CD4-positive, alpha-beta T cell treated with Interleukin-4 for 4 hours (primary cell): ENCODE measurements at regions not wholly inside any gene's neighbourhood (a gene's known extent, or its start where the extent isn't known, plus 50 kb on each side); places are given as distances from the start of the nearest gene placed in this dataset.
"Not testable (repeated sequence)": the region's sequence is repeated elsewhere in the genome, so short reads cannot be mapped to it uniquely, and the experiment has no call there.

Experiments
- DNase-seq: peaks from one replicate; pipeline ENCODE4 v3.0.0-alpha.2; 2020

DNA sequence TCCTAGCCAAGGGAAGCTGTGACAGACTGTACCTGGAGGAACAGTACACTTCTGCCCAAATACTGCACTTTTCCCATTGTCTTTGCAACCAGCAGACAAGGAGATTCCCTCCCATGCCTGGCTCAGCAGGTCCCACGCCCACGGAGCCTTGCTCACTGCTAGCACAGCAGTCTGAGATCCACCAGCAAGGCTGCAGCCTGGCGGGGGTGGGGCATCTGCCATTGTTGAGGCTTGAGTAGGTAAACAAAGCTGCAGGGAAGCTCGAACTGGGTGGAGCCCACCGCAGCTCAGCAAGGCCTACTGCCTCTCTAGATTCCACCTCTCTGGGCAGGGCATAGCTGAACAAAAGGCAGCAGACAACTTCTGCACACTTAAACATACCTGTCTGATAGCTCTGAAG, 268.9 kb downstream of the OSR1 start:
- DNase-seq, result not testable (repeated sequence)

DNA sequence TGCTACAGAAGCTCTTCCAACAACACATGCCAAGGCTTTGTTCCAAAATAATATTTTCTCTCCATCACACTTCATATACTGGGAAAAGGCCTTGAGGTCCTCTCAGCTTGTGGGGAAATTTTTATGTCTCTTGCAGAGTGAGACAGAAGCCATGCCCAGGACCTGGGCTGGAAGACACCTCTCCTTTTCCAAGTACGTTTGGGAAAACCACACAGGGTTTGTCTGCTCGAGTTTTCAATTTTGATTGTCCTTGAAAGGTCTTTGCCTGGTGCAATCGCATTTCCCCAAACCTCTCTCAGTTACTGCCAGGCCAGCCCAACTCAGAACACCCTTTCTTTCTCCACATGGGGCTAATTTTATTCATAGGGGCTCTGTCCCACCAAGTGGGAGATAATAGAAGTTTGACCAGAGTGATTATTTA, 272.2 kb downstream of the OSR1 start:
- DNase-seq, result no peak

DNA sequence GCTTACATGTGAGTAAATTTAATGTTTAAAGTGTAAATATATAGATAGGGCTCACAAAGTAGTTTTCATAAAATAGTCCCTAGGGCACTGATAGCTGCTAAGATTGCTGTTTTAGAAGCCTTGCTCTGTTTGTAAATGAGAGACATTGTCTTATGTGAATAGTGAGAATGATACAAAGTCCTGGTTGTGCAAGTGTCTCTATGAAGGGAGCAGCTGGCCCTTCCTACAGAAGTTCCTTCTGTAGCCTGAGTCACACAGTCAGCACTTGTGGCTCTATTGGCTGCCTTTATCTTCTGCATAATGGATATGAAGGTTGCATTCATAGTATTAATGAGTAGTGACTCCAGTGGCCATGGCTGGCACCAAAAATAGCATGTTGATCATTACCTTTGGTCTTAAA, 279.7 kb downstream of the OSR1 start:
- DNase-seq, result no peak

DNA sequence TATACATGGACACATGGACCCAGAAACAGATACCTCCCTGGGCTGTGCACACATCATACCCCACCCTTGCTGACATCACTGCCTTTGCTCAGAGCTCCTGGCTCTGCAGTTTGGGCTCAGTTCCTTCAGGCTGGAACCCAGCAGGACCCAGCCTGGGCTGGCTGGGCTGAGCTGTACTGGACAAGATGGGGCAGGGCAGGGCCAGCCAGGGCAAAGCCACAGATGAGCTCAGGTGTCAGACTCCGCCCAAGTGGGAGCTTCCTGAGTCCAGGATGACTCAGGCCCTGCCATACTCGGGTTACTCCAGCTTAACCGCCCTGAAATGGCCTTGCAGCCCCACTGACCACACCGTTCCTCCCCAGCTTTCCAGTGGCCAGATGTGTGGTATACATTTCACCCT, 284.9 kb downstream of the OSR1 start:
- DNase-seq, result no peak

DNA sequence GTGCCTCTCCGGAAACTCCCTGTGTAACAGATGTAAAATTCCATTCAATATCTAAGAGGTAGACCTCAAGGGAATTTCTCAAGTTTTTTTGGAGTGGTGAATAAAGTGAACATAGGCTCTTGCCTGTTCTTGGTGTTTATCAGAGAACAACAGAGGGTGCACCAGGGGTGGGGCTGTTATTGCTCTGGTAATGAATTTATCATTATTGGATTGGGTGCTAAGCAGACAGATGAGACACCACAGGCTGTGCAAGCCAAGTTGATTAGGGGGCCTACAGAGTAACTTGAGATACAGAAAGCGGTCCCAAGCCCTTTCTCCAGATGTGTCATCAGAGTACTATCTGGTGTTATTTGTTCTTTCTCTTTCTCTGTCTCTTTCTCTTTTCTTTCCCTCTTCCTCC, 286.3 kb downstream of the OSR1 start:
- DNase-seq, result no peak

DNA sequence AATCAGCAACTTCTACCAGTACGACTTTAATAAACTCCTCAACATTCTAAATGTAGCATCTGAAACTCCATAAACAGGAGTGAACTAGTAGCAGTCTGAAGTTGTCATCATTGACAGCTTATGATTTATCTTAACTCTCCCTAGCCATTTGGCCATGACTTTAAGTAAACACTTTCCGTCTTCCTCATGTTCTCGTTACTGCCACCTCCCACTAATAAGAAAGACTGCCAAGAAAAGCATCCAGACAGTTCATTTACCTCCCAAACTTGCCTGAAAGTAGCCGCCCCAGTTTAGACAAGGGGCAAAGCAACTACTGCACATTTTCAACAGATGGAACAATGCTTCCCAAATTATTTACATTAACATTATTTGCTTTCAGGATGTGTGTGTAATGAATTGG, 287.5 kb downstream of the OSR1 start:
- no peak for DNase-seq

DNA sequence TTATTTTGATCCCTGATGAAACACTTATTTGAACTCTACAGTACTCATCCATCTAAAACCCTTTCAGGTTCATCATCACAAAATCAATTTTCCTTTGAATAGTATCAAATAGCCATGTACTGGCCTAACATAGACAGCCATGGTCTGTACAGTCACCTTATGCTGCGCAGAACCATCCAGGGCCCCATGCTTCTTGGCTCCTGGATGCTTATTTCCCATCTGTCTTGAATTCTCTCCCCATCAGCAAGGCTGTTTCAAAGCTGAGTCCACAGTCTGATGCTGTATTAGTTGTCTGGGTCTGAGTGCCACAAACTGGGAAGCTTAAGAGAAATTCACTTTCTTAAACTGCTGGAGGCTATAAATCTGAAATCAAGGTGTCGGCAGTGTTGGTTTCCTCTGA, 290.2 kb downstream of the OSR1 start:
- no peak for DNase-seq

DNA sequence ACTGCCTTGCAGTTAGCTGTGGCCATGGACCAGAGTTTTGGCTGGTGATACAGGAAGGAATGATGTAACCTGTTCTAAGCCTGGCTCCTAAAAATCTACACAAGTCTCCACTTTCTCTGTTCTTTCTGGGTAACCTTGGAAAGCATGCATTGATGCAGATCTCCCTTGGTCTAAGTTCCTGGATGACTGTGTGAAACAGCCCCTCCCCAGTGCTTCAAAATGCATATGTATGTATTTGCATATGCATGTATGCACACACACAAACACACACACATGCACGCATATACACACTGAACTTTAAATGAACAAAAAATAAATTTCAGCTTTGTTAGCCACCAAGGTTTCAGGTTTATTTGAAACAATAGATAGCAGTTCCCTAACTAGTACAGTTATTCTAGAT, 296.1 kb downstream of the OSR1 start:
- no peak for DNase-seq

DNA sequence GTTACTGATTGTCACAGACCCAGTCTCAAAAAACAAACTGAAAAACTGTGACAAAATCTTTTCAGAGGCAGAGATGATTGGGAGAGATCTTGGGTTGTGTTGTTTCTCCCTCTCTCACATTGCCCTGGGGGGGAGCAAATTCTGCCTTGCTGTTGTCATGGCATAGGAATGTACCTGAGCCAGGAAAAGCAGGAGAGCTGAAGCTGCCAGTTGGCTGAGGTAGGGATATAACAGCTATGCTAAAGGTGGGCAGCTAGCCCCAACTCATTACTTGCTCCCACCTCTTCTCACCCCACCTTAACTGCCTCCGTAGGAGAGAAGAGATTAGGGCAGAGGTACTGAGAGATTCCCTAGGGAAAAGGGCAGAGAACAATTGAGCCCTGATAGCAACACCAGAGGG, 299.3 kb downstream of the OSR1 start:
- no peak for DNase-seq

DNA sequence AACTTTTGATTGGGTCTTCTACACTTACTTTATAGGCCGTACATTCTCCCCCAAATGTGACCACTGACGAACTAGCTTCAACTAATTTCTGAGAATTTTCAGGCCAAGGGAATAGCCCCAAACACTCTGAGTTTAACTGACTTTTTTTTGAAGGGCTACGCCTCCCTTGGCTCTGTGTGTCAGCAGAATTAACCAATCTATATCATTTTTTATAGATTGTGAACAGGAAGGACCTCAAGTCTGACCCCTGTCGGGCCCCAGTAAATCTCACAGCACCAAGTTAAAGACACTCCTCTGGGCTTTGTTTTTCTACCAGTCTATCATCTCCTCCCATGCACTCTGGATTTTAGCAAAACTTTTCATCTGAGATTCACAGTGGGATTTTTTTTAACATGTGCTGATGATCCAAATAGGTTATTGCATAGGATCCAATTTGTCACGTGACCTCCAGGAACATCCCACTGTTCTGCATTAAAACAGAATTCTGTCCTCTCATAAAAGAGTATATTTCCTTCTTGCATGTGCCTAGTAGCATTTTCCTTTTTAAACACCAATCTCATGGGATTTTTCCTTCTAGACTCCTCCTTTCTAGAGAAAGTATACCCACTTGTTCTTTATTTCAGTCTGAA, 307.1 kb downstream of the OSR1 start:
- DNase-seq, result no peak

DNA sequence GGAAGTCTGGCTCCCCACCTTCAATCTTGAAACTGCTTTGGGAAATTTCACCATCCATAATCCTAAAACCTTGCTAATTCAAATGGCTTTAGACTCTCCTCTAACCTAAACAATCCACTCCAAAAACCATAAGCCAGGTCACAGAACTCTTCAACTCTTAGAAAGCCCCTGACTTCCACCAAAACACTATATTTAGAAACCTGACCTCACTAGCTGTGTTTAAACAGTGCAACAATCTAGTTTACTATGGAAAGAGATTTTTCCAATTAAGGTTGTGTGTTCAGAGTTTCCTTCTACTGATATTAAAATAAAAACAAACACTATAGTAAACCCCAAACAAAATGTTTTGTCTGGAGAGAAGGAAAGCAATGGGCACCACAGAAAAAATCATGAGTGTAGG, 308.1 kb downstream of the OSR1 start:
- no peak for DNase-seq

DNA sequence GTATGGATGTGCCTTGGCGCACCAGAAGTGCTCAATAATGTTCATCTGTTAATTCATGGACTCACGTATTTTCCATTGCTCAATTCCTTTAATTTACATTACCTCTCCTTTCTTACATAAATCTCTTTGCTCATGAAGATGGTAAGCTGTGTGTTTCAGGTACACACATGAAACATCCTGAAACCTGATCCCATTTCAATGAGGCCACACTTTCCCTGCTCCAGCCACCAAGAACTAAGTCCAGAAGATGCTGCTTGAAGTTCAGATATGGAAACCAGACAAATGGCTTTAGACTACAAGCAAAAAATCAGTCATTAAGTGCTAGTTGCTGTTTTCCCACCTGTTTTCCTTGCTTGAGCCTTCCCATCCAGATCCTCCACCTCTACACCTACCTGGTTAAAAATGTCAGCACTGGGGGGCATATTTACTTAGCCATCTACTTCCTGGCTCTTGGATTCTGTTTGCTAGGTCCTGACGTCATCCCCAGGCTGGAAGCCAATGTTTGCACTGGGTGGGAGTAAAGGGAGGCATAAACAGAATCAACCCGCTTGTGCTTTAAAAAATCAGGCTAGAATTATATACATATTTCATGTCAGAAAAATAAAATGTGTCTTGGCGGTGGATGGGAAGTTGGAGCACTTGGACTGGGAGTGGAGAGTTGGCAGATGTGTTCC, 309.7 kb downstream of the OSR1 start:
- DNase-seq, result no peak

DNA sequence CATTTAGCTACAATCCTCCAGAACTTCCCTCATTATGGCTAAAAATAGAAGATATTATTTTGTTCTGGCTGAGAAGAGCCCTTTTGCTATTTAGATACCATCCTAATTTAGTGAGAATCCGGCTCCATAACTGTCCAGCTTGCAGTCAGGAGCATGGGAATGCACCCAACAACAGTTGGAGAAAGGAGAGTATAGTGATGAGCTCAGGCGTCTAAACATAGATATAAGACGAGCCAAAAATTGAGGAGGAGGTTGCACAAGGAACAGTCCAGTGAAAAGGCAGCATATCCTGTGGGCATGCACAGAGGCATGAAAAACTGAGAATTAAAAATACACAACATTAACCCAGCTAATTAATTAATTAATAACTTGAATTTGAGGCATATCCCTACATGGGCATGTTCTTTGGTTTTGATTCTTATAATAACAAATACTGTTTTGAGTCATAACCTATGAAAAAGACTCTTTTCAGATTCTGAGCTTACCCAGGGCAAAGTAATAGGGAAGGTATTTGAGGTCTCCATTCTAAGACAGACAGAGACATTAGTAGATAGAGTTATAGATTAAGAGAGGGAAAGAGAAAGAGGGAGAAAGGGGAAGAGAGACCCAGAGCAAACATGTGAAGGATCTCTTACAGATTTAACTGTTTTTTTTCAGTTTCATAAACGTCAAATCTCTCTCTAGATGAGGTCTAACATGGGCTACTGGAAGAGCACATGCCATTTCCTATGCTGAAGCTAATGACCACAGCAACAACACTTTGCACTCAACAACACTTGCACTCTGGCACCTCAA, 311.2 kb downstream of the OSR1 start:
- DNase-seq, result no peak

DNA sequence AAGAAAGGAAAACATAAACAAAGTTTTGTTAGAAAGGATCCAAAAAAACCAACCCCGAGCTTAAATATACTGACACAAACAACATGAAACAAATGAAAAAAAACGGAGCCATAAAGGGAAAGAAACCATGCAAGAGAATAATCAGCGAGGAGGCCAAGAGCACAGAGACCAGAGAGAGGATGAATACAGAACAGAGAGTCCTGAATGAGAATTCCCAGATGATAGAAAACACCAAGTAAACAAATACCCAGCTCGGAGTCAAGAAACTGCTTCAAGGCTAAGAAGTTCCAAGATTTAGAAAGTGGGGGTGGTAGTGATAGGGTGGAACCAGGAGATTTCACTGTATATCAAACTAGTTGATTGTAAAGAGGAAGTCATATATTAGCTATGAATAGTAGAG, 313.3 kb downstream of the OSR1 start:
- no peak for DNase-seq

DNA sequence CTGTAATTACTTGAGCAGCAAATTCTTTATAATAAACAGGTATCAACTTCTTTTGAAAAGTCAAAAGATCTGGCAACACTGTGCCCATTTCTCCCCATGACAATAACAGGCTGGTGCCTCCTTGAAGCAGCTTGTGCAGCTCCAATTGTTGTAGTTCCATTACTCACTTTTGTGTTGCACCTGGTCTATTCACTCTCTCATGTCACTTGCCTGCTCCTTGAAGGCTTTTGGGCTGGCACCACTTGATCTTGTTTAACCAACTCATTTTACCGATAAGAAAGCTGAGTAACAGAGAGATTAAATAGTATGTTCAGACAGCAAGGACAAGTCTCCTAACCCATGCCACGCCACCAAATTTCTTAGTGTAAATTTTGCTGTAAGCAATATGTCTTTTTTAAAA, 314.5 kb downstream of the OSR1 start:
- no peak for DNase-seq

DNA sequence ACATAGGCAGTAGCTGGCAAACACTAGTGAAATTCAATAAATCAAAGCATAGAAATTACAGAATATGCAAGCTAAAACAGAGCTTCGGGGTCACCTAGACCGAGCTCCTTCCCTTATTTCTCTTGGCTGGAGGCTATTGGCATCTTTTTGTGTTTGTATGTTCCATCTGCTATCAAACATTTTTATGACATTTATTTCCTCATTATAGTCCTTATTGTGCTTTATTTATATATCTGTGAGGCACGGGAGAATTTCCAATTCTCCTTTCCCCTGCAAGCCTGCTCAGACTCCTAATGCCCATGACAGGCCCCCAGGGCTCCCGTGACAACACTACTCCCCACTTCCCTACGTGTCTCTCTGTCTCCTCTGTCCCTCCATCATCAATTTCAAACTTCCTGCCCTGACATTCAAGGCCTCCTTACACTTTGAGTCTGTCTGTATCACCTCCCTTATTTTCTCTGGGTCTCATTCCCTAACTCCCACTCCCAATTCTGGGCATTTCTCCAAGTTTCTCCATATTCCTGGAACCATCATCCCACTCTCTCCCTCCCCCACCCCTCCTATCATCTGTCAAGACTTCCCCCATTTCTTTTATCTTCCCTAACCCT, 316.9 kb downstream of the OSR1 start:
- DNase-seq, result no peak

DNA sequence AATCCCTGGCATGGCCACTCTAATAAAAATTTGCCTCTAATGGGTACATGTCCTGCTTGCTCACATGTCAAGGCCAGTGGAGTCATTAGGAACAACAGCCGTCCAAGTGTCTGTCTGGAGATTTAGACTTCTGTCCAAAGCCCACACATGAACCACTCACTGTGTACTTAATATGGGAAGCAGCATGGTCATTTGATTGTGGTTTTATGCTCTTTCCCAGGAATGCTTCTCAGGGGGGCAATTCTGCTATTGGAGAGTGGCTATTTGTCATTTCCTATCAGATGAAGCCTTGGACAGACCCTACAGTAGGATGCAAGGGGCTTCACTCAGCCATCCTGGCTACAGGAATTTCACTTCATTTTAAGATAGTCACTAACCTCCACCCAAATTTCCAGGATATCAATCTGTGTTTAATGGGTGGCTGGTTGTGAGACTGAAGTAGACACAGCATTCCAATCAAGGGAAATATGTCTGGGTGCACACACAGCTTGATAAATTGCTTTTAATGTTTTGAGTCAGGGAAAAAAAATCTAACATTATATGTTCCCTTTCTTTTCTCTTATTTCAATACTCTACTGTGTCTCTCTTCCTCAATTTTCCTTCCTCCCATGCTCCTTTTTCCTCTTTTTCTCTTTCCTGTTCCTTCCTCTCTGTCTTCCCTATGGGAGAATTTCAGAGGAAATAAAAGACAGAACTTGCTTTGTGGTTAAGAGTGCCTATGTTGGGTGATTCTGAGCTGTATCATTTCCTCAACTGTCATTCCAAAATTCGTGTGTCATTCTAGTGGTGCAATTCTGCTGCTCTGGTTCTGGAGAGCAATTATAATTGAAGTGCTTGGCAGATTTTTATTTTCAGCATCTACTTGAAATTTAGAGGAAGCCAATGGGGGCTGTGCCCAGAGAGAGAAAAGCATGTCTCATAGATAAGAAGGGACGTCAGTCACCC, 320.1 kb downstream of the OSR1 start:
- no peak for DNase-seq

DNA sequence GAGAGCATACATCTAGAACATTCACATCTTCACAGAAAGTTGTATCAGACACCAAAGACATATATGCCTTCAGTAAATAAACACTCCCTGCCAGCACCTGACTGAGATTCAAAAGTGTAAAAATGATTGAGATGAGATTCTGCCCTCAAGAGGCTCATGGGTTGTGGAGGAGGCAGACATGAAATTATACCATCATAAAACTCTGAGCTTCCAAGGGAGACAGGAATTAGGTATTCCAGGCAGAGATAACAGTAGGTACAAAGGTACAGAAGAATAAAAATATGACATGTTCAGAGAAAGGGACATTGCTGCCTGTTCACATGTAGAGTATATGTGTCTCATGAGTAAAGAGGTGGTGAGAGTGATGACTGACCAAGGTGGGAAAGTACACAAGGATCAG, 322.3 kb downstream of the OSR1 start:
- DNase-seq, result no peak

DNA sequence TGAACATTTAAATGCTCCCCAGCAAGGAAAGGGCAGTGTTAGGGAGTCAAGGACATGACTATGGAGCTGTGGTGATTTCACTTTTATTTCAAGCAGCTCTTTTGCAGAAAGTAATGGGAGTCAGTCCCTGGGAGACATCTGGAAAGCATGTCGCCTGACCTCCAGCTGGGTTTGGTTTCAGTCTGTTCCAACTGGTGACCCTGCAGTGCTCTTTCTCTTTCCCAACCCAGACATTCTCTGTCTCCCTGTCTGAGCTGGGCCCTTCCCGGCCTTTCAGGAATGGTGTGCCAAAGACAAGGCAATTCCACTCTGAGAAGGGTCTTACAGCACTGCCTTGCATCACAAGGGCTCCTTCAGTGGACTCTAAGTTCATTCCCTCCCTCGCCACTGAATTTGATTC, 323.2 kb downstream of the OSR1 start:
- no peak for DNase-seq

DNA sequence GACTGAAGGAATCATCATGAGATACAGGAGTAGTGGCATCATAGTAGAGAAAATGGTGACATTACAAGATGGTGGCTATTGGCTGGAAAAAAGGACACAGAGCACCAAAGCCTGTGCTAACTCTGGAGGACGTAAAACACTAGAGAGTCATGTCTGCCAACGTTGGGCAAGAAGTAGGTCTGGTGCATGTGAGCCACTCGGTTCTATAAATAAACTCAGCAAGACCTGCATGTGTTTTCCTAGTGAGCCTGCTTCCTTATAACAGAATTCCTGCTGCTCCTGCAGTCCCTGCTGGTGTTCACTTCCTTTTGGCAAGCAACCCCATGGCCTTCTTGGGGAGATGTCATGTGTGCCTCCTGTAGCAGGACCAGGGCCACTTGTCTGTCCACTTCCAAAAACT, 325.2 kb downstream of the OSR1 start:
- no peak for DNase-seq

DNA sequence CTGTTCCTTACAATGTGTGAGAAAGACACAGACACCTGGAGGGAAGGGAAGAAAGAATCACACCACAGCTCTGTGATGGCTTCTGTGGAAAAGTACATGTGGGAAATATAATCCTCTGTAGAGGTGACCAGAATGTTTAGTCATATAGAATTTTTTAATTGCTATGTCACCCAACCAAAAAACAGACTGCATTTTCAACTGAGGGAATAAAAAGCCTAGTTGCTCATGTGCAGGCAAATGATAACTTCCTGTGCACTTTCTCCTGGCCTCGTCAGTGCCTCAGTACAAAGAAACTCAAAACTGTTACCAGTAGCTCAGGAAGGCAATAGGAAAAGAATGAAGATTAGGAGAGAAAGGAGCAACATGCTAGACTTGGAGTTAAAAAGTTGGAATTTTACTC, 326.8 kb downstream of the OSR1 start:
- DNase-seq, result no peak

DNA sequence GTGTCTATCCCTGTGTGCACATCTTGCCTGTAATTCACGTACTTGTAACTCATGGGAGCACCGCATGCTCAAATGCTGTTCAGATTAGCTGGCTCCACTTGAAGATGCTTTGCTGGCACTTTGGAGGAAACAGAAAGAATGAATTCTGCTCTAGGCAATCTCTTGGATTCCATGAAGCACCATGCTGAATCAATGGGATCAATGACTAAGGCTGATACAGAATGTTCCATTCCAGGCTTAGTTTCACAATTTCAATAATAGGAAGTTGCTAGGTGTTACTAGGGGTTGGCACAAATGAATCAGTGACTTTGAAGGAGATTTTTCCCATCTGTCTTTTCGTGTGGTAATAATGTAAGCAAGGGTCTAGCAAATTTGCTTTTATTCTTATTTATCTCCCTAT, 328.8 kb downstream of the OSR1 start:
- no peak for DNase-seq
